Stimulated activated CD8-positive, alpha-beta memory T cell treated with anti-CD3 and anti-CD28 coated beads, Interleukin-7, amount 100 ng/mL, for 1 hour (primary cell): ENCODE measurements at regions not wholly inside any gene's neighbourhood (a gene's known extent, or its start where the extent isn't known, plus 50 kb on each side); places are given as distances from the start of the nearest gene placed in this dataset.
"Not testable (repeated sequence)": the region's sequence is repeated elsewhere in the genome, so short reads cannot be mapped to it uniquely, and the experiment has no call there.

Experiments
- DNase-seq, 2 donors: peaks; one replicate each; pipeline ENCODE4 v3.0.0-alpha.2; 2020; ENCODE audit warnings: low read depth in 2 of 2

GRCh38 chr6:103183831-103184411 is 1675.8 kb downstream of the HACE1 start:
- DNase-seq: no peak

GRCh38 chr6:103178193-103178592 is 1681.5 kb downstream of the HACE1 start:
- no peak for DNase-seq

GRCh38 chr6:103177791-103178190 is 1681.9 kb downstream of the HACE1 start:
- DNase-seq: no peak

GRCh38 chr6:103175056-103175455 is 1684.7 kb downstream of the HACE1 start:
- DNase-seq: no peak

- no peak for DNase-seq
Observed at GRCh38 chr6:103167345-103168071, 1692.2 kb downstream of the HACE1 start.

GRCh38 chr6:103154779-103155572 is 1704.7 kb downstream of the HACE1 start:
- DNase-seq: no peak

GRCh38 chr6:103153016-103153415 is 1706.7 kb downstream of the HACE1 start:
- DNase-seq: no peak

- no peak for DNase-seq
Observed at GRCh38 chr6:103142902-103143301, 1716.8 kb downstream of the HACE1 start.

GRCh38 chr6:103140308-103141027 is 1719.3 kb downstream of the HACE1 start:
- DNase-seq: no peak

- DNase-seq: no peak
Observed at GRCh38 chr6:103139377-103139776, 1720.3 kb downstream of the HACE1 start.

GRCh38 chr6:103124471-103124870 is 1731.0 kb downstream of the GRIK2 start:
- DNase-seq: no peak

- DNase-seq: no peak
Observed at GRCh38 chr6:103122766-103123601, 1729.5 kb downstream of the GRIK2 start.

GRCh38 chr6:103119056-103119455 is 1725.5 kb downstream of the GRIK2 start:
- DNase-seq: no peak

GRCh38 chr6:103114582-103114981 is 1721.1 kb downstream of the GRIK2 start:
- no peak for DNase-seq

GRCh38 chr6:103113416-103113815 is 1719.9 kb downstream of the GRIK2 start:
- DNase-seq: no peak

GRCh38 chr6:103107985-103108384 is 1714.5 kb downstream of the GRIK2 start:
- DNase-seq: no peak

GRCh38 chr6:103105686-103106085 is 1712.2 kb downstream of the GRIK2 start:
- DNase-seq: no peak

GRCh38 chr6:103101267-103101666 is 1707.8 kb downstream of the GRIK2 start:
- DNase-seq: no peak

GRCh38 chr6:103092414-103092813 is 1698.9 kb downstream of the GRIK2 start:
- DNase-seq: not testable (repeated sequence)

- DNase-seq: no peak
Observed at GRCh38 chr6:103085801-103086200, 1692.3 kb downstream of the GRIK2 start.
